MM.1S (cell line): ENCODE measurements at regions not wholly inside any gene's neighbourhood (a gene's known extent, or its start where the extent isn't known, plus 50 kb on each side); places are given as distances from the start of the nearest gene placed in this dataset.

Source experiments
- DNase-seq: peaks from one replicate; pipeline ENCODE4 v3.0.0-alpha.2; 2015
- H2AFZ ChIP-seq: fragments of 300-600 bp; sonication (generic); 2 replicates; pipeline ENCODE4 v1.6.0; 2016; ENCODE audit warnings: antibody characterized with exemption, low read length
- H3F3A ChIP-seq: fragments of 300-600 bp; sonication (generic); 2 replicates; pipeline ENCODE4 v1.6.1; 2016; ENCODE audit warnings: mild to moderate bottlenecking, antibody characterized with exemption, low read length, moderate library complexity, mixed read lengths; ENCODE audit not compliant: insufficient read depth
- H3K27ac ChIP-seq: fragments of 300-600 bp; sonication (generic); 2 replicates; pipeline ENCODE4 v1.5.1; 2016; ENCODE audit warnings: mild to moderate bottlenecking, low read length
- H3K27me3 ChIP-seq: fragments of 300-600 bp; sonication (generic); replicated peaks from 2 replicates; pipeline ENCODE4 v1.6.0; 2016; ENCODE audit warnings: low read length; ENCODE audit not compliant: insufficient read depth
- H3K36me3 ChIP-seq: fragments of 300-600 bp; sonication (generic); replicated peaks from 2 replicates; pipeline ENCODE4 v1.6.1; 2016; ENCODE audit warnings: mild to moderate bottlenecking, low read length, mixed read lengths; ENCODE audit not compliant: insufficient read depth
- H3K4me1 ChIP-seq: fragments of 300-600 bp; sonication (generic); 2 replicates; pipeline ENCODE4 v1.6.1; 2016; ENCODE audit warnings: low read length, mixed read lengths
- H3K4me2 ChIP-seq: fragments of 300-600 bp; sonication (generic); 2 replicates; pipeline ENCODE4 v1.6.0; 2016; ENCODE audit warnings: low read depth, low read length
- H3K4me3 ChIP-seq: fragments of 300-600 bp; sonication (generic); 2 replicates; pipeline ENCODE4 v1.5.1; 2016; ENCODE audit warnings: low read length, mixed read lengths
- H3K79me2 ChIP-seq: fragments of 300-600 bp; sonication (generic); 2 replicates; pipeline ENCODE4 v1.6.1; 2016; ENCODE audit warnings: mixed run types, low read length, mixed read lengths
- H3K9ac ChIP-seq: fragments of 300-600 bp; sonication (generic); 2 replicates; pipeline ENCODE4 v1.6.1; 2016; ENCODE audit warnings: low read length, mixed read lengths
- H3K9me2 ChIP-seq: fragments of 300-600 bp; sonication (generic); replicated peaks from 2 replicates; pipeline ENCODE4 v1.6.1; 2016; ENCODE audit warnings: mild to moderate bottlenecking, low read length, mixed read lengths; ENCODE audit not compliant: insufficient read depth
- H3K9me3 ChIP-seq: fragments of 300-600 bp; sonication (generic); replicated peaks from 2 replicates; pipeline ENCODE4 v1.6.1; 2016; ENCODE audit warnings: mild to moderate bottlenecking, low read length, mixed read lengths; ENCODE audit not compliant: insufficient read depth
- H4K20me1 ChIP-seq: fragments of 300-600 bp; sonication (generic); 2 replicates; pipeline ENCODE4 v1.6.1; 2016; ENCODE audit warnings: mild to moderate bottlenecking, low read length, moderate library complexity, mixed read lengths; ENCODE audit not compliant: insufficient read depth
- EZH2 ChIP-seq: fragments of 300-600 bp; sonication (generic); optimal IDR thresholded peaks from 2 replicates; pipeline ENCODE3; 2017; ENCODE audit warnings: low read depth, mild to moderate bottlenecking, antibody characterized with exemption, low read length, mixed read lengths
- EZH2phosphoT487 ChIP-seq: fragments of 300-600 bp; sonication (generic); IDR thresholded peaks from 2 replicates; pipeline ENCODE4 v1.6.1; 2018; ENCODE audit warnings: antibody characterized with exemption, low read length
- TF ChIP-seq, protein P1 (sequence below): fragments of 300-600 bp; sonication (generic); IDR thresholded peaks from 2 replicates; pipeline ENCODE4 v1.5.1; 2016; ENCODE audit warnings: antibody characterized with exemption, low read length, mixed read lengths

DNA sequence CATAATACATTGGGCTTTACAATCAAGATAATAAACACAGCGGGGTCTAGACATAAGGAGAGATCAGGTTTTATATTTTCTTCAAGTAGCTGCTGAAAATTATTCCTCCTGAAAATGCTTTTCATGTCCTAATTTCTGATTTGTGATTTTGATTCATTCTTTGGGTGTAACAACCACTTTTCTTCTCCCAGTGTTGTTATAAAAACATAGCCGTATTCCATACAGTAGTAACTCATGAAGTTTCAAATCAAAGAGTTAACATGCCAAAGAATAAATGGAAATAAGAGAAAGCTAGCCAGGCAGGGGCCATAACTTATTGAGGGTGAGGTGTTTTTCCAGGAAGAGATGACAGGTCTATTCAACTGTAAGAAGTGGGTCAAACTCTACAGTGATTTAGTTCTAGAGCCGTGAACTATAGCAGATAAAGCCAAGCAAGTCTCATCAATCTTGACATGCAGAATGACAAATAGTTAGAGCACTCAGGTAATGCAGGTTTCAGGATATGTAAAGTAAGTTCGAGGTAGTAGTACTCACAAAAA, 934.4 kb upstream of the SLITRK1 start:
- no peak overlapping the region for H3K9ac ChIP-seq
- H3K79me2 ChIP-seq, result no peaks in the 10 kb centered on the region
- H3K9me3 ChIP-seq, result no peaks in the 10 kb centered on the region
- H3K4me2 ChIP-seq, result no peak overlapping the region
- no peaks in the 10 kb centered on the region for H3K36me3 ChIP-seq
- H2AFZ ChIP-seq, result no peak overlapping the region
- H3K27me3 ChIP-seq, result no peaks in the 10 kb centered on the region
- H4K20me1 ChIP-seq, result no peaks in the 10 kb centered on the region
- no peaks in the 10 kb centered on the region for H3K4me1 ChIP-seq
- no peak for DNase-seq
- H3F3A ChIP-seq, result no peaks in the 10 kb centered on the region
- no peaks in the 10 kb centered on the region for H3K9me2 ChIP-seq
- no peak overlapping the region for H3K27ac ChIP-seq
- no peak for TF ChIP-seq EZH2
- TF ChIP-seq, protein P1, sequence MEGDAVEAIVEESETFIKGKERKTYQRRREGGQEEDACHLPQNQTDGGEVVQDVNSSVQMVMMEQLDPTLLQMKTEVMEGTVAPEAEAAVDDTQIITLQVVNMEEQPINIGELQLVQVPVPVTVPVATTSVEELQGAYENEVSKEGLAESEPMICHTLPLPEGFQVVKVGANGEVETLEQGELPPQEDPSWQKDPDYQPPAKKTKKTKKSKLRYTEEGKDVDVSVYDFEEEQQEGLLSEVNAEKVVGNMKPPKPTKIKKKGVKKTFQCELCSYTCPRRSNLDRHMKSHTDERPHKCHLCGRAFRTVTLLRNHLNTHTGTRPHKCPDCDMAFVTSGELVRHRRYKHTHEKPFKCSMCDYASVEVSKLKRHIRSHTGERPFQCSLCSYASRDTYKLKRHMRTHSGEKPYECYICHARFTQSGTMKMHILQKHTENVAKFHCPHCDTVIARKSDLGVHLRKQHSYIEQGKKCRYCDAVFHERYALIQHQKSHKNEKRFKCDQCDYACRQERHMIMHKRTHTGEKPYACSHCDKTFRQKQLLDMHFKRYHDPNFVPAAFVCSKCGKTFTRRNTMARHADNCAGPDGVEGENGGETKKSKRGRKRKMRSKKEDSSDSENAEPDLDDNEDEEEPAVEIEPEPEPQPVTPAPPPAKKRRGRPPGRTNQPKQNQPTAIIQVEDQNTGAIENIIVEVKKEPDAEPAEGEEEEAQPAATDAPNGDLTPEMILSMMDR, result no peak
- no peak for TF ChIP-seq EZH2phosphoT487
- no peak overlapping the region for H3K4me3 ChIP-seq

DNA sequence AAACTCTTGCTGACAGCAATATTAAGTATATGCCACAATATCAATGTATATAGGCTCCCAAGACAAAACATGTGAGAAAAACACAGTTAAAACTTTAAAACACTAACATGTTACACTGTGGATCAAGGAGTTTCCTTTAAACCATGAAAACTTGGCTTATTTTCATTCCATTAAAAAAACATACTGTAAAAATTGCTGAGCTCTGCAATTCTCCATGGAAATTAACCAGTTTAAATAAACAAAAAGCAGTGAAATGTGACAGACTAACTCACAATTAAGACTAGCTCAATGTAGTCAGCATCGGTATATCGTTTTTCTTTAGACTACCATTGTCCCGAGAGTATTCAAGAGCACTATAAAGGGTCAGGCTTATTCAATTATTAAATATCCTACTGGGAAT, 930.5 kb upstream of the SLITRK1 start:
- Histone ChIP-seq H3K79me2 (no peaks in the 10 kb centered on the region), H3K27ac (no peak overlapping the region), H3F3A (no peaks in the 10 kb centered on the region), H3K4me1 (no peaks in the 10 kb centered on the region), H3K4me2 (no peak overlapping the region), H3K9ac (no peak overlapping the region), H3K4me3 (no peak overlapping the region), H3K9me3 (no peaks in the 10 kb centered on the region), H3K27me3 (no peaks in the 10 kb centered on the region), H4K20me1 (no peaks in the 10 kb centered on the region), H3K36me3 (no peaks in the 10 kb centered on the region), H3K9me2 (no peaks in the 10 kb centered on the region), H2AFZ (no peak overlapping the region)
- DNase-seq, result no peak
- TF ChIP-seq, protein P1, result no peak
- TF ChIP-seq EZH2phosphoT487 (no peak), EZH2 (no peak)

DNA sequence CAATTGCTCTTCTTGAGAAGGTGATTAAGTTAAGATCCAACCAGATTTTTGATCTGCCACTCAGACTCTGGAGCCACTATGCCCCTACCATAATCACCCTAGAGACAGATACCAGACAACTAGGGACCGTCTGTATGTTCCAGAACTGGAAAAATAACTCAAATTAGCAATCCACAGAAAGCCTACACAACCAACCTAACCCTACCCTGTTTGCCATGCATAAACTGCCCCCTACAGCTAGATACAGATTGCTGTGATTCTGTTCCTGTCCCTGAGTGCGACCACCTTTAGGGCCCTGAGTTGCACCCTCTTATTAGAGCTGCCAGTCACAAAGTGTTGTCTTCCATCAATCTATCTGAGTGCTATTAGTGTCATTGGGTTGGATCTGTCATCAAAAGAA, 929.8 kb upstream of the SLITRK1 start:
- Histone ChIP-seq H2AFZ (no peak overlapping the region), H3K27me3 (no peaks in the 10 kb centered on the region), H3K4me2 (no peak overlapping the region), H3K4me3 (no peak overlapping the region), H3K27ac (no peak overlapping the region), H3K36me3 (no peaks in the 10 kb centered on the region), H3F3A (no peaks in the 10 kb centered on the region), H3K9me3 (no peaks in the 10 kb centered on the region), H3K9me2 (no peaks in the 10 kb centered on the region), H3K9ac (no peak overlapping the region), H4K20me1 (no peaks in the 10 kb centered on the region), H3K79me2 (no peaks in the 10 kb centered on the region), H3K4me1 (no peaks in the 10 kb centered on the region)
- TF ChIP-seq, protein P1, result no peak
- TF ChIP-seq EZH2 (no peak), EZH2phosphoT487 (no peak)
- no peak for DNase-seq
